Ishikawa (cell line): ENCODE measurements at regions not wholly inside any gene's neighbourhood (a gene's known extent, or its start where the extent isn't known, plus 50 kb on each side); places are given as distances from the start of the nearest gene placed in this dataset.

ENCODE experiments used
- CEBPB ChIP-seq: IDR thresholded peaks from 2 replicates; pipeline ENCODE4 v1.6.1; 2012
- CREB1 ChIP-seq: IDR thresholded peaks from 2 replicates; pipeline ENCODE4 v1.6.1; 2012; ENCODE audit warnings: low read depth
- EGR1 ChIP-seq: IDR thresholded peaks from 2 replicates; pipeline ENCODE4 v1.6.1; 2012
- EP300 ChIP-seq: IDR thresholded peaks from 2 replicates; pipeline ENCODE4 v1.6.1; 2012; ENCODE audit warnings: borderline replicate concordance
- FOXM1 ChIP-seq: IDR thresholded peaks from 2 replicates; pipeline ENCODE4 v1.6.1; 2012; ENCODE audit warnings: low read depth, borderline replicate concordance
- NFIC ChIP-seq: IDR thresholded peaks from 2 replicates; pipeline ENCODE4 v1.6.1; 2012
- RAD21 ChIP-seq: IDR thresholded peaks from 2 replicates; pipeline ENCODE4 v1.6.1; 2012; ENCODE audit warnings: low read depth
- TAF1 ChIP-seq: IDR thresholded peaks from 2 replicates; pipeline ENCODE4 v1.6.1; 2012; ENCODE audit warnings: low read depth, mild to moderate bottlenecking
- TCF12 ChIP-seq: IDR thresholded peaks from 2 replicates; pipeline ENCODE4 v1.6.1; 2012; ENCODE audit warnings: low read depth
- TEAD4 ChIP-seq: IDR thresholded peaks from 2 replicates; pipeline ENCODE4 v1.6.1; 2012
- YY1 ChIP-seq: IDR thresholded peaks from 2 replicates; pipeline ENCODE4 v1.6.1; 2012; ENCODE audit warnings: low read depth
- ZBTB7A ChIP-seq: IDR thresholded peaks from 2 replicates; pipeline ENCODE4 v1.6.1; 2012; ENCODE audit warnings: low read depth
- TF ChIP-seq, protein P1 (sequence below): IDR thresholded peaks from 2 replicates; pipeline ENCODE4 v1.6.1; 2012
- TF ChIP-seq, protein P2 (sequence below): IDR thresholded peaks from 2 replicates; pipeline ENCODE4 v1.6.1; 2012
- TF ChIP-seq, protein P3 (sequence below): IDR thresholded peaks from 2 replicates; pipeline ENCODE4 v1.6.1; 2012; ENCODE audit warnings: low read depth, mild to moderate bottlenecking

DNA sequence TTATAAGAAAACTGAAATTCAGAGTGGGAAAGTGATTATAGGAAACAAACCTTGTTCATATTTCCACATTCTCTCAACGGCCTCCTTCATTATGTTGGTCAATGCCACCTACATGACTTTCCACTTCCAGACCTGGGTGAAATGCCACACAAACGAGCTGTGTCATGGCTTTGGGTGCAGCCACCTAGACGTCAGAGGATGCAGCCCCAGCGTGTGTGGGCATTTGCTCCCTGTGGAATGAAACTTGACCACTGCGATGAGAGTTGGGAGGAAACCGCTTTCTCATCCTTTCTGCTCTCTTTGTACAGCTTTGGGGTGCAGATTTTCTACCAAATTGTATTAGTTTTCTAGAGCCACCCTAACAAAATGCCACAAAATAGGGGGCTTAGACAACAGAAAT, 291.0 kb downstream of the CYRIA start:
- TF ChIP-seq FOXM1, result no peak
- no peak for TF ChIP-seq ZBTB7A

DNA sequence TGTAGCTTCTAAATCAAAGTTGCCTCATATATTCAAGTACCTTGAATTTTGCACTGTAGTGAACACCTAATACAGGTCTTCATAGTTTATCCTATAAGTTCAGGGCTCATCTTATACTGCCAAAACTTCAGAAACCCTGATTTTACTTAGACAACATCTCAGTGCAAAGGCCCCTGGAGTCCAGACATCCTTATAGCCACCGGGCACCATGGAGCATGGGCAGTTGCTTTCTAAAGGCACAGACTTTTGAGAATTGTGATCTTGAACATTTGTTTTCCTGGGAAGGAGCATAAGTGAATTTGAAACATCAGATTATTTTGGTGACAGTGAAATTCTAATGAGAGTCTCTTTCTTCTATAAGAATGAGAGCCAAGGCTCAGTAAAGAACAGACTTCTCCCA, 292.3 kb downstream of the CYRIA start:
- TF ChIP-seq, protein P1, sequence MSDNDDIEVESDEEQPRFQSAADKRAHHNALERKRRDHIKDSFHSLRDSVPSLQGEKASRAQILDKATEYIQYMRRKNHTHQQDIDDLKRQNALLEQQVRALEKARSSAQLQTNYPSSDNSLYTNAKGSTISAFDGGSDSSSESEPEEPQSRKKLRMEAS, result no peak
- TF ChIP-seq TAF1 (no peak), ZBTB7A (no peak), TCF12 (no peak), EGR1 (no peak), CREB1 (no peak), YY1 (no peak), TEAD4 (no peak), EP300 (no peak), RAD21 (no peak), CEBPB (no peak), NFIC (no peak)
- TF ChIP-seq, protein P2, sequence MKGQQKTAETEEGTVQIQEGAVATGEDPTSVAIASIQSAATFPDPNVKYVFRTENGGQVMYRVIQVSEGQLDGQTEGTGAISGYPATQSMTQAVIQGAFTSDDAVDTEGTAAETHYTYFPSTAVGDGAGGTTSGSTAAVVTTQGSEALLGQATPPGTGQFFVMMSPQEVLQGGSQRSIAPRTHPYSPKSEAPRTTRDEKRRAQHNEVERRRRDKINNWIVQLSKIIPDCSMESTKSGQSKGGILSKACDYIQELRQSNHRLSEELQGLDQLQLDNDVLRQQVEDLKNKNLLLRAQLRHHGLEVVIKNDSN, result no peak

DNA sequence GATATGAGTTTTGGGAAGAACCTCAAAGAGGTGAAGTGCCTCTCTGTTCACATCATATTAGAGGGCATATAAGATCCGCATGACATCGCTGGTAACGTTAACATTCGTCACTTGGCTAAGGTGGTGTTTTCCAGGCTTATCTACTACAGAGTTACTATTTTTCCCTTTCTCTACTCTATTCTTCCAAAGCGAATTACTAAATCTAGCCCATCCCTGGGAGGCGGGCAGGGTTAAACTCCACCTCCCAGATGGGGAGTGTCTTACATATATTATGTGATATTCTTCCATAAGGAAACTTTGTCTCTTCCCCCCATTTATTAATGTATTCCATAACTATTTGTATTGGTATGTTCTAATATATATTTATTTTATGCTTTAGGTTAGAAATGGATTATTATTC, 293.9 kb downstream of the CYRIA start:
- TF ChIP-seq RAD21 (no peak), ZBTB7A (no peak)

DNA sequence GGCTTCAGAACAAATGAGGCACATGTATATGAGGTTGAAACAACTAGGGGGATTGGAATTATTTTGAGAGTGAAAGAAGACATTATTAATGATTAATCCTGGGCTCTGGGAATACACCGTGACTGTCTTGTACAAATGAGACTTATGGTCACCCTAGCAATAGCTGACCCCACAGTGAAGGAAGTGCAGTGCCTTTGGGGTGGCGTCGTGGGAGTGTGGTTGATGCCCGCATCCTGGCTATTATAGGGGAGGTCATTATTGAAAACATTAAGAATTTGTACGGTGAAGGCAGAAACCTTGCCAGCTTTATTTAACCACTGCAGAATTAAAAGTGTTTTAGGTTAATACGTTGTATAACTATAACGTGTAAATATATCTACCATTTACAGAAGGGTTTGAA, 296.7 kb downstream of the CYRIA start:
- no peak for TF ChIP-seq FOXM1

DNA sequence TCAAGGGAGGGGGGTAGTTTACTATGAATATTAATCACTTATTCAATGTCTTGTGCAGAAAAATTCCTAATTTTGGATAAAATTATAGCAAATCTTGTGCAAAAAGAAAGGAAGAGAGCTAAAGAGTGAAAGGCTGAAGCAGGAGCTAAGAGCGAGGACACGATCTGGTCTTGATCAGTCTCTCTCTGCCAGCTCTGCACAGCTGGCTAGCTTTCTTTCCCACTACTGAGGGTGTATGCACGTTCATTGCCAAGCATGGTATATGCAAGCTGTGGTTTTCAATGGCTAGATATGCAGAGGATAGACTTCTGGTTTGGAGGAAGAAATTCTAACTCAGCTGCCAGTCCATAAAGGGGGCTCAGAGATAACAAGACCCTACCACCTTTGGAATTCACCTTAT, 297.3 kb downstream of the CYRIA start:
- TF ChIP-seq ZBTB7A, result no peak
- TF ChIP-seq TAF1, result no peak
- TF ChIP-seq, protein P2, result no peak
- TF ChIP-seq, protein P3, sequence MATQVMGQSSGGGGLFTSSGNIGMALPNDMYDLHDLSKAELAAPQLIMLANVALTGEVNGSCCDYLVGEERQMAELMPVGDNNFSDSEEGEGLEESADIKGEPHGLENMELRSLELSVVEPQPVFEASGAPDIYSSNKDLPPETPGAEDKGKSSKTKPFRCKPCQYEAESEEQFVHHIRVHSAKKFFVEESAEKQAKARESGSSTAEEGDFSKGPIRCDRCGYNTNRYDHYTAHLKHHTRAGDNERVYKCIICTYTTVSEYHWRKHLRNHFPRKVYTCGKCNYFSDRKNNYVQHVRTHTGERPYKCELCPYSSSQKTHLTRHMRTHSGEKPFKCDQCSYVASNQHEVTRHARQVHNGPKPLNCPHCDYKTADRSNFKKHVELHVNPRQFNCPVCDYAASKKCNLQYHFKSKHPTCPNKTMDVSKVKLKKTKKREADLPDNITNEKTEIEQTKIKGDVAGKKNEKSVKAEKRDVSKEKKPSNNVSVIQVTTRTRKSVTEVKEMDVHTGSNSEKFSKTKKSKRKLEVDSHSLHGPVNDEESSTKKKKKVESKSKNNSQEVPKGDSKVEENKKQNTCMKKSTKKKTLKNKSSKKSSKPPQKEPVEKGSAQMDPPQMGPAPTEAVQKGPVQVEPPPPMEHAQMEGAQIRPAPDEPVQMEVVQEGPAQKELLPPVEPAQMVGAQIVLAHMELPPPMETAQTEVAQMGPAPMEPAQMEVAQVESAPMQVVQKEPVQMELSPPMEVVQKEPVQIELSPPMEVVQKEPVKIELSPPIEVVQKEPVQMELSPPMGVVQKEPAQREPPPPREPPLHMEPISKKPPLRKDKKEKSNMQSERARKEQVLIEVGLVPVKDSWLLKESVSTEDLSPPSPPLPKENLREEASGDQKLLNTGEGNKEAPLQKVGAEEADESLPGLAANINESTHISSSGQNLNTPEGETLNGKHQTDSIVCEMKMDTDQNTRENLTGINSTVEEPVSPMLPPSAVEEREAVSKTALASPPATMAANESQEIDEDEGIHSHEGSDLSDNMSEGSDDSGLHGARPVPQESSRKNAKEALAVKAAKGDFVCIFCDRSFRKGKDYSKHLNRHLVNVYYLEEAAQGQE, result no peak

DNA sequence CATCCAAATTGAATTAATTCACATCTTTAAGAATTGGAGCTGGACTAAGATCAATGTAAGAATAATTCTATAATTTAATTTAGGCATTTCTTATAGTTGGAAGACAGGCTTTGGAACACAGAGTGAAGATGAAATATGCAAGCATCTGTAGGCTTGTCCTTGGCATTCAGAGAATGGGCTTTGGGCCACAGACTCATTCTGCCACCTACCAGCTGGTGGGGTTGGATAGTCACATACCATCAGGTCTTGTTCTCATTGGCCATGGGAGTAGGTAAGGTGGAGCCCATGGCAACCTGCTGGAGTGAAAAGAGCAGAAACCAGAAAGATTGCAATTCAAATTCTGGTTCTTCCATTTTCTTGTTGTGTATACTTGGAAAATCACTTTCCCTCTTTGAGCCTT, 300.3 kb downstream of the CYRIA start:
- TF ChIP-seq, protein P2, result no peak

DNA sequence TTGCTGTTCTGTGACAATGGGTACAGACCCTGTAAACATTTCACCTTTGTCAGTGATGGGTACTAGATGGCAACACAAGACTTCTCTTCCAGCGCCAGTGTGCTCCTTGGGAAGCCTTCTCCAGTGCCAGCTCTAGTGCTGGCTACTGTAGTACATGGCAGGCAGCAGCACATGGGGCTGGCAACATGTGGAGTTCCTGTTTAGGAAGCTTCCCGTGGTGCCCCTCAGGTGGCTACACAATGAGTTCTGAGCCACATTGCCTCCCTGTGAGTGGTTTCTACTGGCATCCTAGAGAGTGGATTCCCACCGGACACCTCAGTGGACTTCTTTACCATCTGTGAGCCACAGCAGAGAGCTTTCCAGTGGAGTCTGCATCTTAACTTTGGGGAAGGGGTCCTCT, 302.1 kb downstream of the CYRIA start:
- TF ChIP-seq, protein P1, result no peak
- TF ChIP-seq, protein P2, result no peak
- TF ChIP-seq TCF12, result no peak
- TF ChIP-seq YY1, result no peak
- TF ChIP-seq, protein P3, result no peak
- TF ChIP-seq TAF1, result no peak
- TF ChIP-seq CEBPB, result no peak
- TF ChIP-seq TEAD4, result no peak
- no peak for TF ChIP-seq ZBTB7A
- no peak for TF ChIP-seq NFIC
- no peak for TF ChIP-seq CREB1
- TF ChIP-seq RAD21, result no peak
- TF ChIP-seq EP300, result no peak
- no peak for TF ChIP-seq FOXM1
- TF ChIP-seq EGR1, result no peak
